Fibroblast of mammary gland (primary cell): ENCODE measurements at regions not wholly inside any gene's neighbourhood (a gene's known extent, or its start where the extent isn't known, plus 50 kb on each side); places are given as distances from the start of the nearest gene placed in this dataset.
"Not testable (repeated sequence)": the region's sequence is repeated elsewhere in the genome, so short reads cannot be mapped to it uniquely, and the experiment has no call there.

Experiments used
- DNase-seq: peaks from one replicate; pipeline ENCODE4 v3.0.0-alpha.2; 2010; ENCODE audit warnings: low read depth
- H3K4me3 ChIP-seq: 2 replicates; pipeline ENCODE4 v1.5.1; 2011; ENCODE audit warnings: low read depth, mild to moderate bottlenecking, low read length, moderate library complexity; ENCODE audit not compliant: control insufficient read depth
- TF ChIP-seq, protein P1 (sequence below): conservative IDR thresholded peaks from 2 replicates; pipeline ENCODE4 v1.5.1; 2011; ENCODE audit warnings: low read depth, low read length, inconsistent platforms; ENCODE audit not compliant: control insufficient read depth, insufficient read depth

DNA sequence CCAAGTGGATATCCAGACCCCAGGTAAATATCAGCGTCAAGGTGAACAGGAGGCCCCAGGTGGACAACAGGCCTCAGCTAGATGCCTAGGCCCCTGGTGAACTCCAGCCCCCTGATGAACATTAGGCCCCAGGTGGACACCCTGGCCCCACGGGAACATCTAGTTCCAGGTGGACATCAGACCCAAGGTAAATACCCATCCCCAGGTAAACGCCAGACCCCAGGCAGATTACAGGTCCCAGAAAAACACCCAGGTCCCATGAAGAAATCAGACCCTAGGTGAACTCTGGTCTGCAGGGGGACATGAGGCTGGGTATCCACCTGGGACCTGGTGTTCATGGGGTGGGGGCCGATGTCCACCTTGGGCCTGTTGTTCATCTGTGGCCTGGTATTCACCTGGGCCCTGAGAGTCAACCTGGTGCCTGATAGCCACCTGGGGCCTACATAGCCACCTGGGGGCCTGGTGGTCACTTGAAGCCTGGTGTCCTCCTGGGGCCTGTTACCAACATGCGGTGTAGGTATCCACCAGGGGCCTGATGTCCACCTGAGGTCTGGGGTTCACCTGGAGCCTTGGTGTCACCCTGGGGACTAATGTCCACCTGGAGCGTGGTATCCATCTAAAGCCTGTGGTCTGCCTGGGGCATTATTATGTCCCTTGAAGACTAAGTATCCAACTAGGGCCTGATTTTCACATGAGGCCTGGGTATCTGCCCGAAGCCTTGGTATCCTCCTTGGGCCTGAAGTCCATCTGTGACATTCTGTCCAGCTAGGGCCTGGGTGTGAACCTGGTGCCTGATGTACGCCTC, 56.8 kb upstream of the SEPTIN5 start:
- H3K4me3 ChIP-seq, result no peak overlapping the region
- TF ChIP-seq, protein P1, sequence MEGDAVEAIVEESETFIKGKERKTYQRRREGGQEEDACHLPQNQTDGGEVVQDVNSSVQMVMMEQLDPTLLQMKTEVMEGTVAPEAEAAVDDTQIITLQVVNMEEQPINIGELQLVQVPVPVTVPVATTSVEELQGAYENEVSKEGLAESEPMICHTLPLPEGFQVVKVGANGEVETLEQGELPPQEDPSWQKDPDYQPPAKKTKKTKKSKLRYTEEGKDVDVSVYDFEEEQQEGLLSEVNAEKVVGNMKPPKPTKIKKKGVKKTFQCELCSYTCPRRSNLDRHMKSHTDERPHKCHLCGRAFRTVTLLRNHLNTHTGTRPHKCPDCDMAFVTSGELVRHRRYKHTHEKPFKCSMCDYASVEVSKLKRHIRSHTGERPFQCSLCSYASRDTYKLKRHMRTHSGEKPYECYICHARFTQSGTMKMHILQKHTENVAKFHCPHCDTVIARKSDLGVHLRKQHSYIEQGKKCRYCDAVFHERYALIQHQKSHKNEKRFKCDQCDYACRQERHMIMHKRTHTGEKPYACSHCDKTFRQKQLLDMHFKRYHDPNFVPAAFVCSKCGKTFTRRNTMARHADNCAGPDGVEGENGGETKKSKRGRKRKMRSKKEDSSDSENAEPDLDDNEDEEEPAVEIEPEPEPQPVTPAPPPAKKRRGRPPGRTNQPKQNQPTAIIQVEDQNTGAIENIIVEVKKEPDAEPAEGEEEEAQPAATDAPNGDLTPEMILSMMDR, result no peak
- no peak for DNase-seq

DNA sequence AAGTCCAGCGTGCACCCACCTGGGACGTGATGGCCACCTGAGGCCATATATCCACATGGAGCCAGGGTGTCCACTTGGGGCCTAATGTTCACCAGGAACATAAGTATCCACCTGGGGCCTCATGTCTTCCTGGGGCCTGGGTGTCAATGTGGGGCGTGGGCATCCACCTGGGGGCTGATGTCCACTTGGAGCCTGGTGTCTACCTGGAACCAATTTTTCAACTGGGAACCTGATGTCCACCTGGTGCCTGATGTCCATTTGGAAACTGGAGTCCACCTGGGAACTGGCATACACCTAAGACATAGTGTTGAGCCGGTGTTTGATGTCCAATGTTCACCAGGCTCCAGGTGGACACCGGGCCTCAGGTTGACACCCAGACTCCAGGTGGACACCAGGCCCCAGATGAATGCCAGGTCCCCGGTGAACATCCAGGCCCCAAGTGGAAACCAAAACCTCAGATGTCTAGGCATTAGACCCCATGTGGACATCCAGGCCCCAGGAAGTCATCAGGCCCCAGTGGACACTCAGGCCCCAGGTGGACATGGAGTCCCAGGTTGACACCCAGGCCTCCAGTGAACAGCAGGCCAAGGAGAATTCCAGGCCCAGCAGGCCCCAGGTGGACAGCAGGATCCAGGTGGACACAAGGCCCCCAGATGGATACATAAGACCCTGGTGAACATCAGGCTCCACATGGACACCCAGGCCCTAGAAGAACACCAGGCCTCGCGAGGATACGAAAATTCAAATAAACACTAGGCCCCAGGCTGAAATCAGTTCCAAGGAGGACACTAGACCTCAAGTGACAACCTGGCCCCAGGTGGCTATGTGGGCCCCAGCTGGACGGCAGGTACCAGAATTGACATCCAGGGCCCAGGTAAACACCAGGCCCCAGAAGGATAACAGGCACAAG, 56.0 kb upstream of the SEPTIN5 start:
- H3K4me3 ChIP-seq, result no peak overlapping the region
- TF ChIP-seq, protein P1, result no peak
- DNase-seq, result no peak

DNA sequence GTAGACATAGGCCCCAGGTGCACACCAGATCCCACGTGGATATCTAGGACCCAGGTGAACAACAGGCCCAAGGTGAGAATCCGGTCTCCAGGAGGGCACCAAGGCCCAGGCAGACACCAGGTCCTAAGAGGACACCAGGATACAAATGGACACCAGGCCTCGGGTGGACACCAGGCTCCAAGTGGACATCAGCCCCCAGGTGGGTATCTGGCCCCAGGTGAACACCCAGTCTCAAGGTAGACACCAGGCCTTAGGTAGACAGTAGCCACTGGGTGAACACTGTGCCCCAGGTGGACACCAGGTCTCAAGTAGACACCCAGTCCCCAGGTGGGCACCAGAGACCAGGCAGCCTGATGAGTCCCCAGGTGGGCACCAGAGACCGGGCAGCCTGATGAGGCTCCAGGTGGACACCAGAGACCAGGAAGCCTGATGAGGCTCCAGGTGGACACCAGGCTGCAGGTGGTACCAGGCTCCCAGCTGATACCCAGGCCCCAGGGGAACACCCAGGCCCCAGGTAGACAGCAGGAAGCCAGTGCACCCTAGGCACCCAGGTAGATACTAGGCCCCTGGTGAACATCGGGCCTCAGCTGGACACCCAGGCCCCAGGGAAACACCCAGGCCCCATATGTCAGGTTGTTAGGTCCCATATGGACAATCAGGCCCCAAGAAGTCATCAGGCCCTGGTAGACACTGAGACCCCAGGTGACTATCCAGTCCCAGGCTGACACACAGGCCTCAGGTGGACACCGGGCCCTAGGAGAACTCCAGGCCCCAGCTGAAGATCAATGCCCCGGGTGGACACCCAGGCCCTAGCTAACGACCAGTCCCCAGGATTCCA, 55.1 kb upstream of the SEPTIN5 start:
- TF ChIP-seq, protein P1, result no peak
- H3K4me3 ChIP-seq, result no peak overlapping the region
- DNase-seq, result no peak

GRCh38 chr22:19659805-19660345, 54.4 kb upstream of the SEPTIN5 start:
- TF ChIP-seq, protein P1, result no peak
- no peak for DNase-seq
- no peak overlapping the region for H3K4me3 ChIP-seq

- not testable (repeated sequence) for H3K4me3 ChIP-seq, DNase-seq
Measured at GRCh38 chr22:19660583-19660982, 53.7 kb upstream of the SEPTIN5 start.

- TF ChIP-seq, protein P1, result no peak
- DNase-seq, result no peak
- H3K4me3 ChIP-seq, result no peak overlapping the region
Measured at GRCh38 chr22:19661156-19661555, 53.1 kb upstream of the SEPTIN5 start.

GRCh38 chr22:19662049-19662684, 52.1 kb upstream of the SEPTIN5 start:
- not testable (repeated sequence) for H3K4me3 ChIP-seq, DNase-seq
